GM18498 (cell line): ENCODE measurements at regions not wholly inside any gene's neighbourhood (a gene's known extent, or its start where the extent isn't known, plus 50 kb on each side); places are given as distances from the start of the nearest gene placed in this dataset.

Source experiments
- ATAC-seq: cut with Tn5 transposase; IDR thresholded peaks from one replicate; pipeline ENCODE4 v1.9.1; 2021; ENCODE audit warnings: mild to moderate bottlenecking, moderate library complexity; ENCODE audit not compliant: unreplicated experiment

DNA sequence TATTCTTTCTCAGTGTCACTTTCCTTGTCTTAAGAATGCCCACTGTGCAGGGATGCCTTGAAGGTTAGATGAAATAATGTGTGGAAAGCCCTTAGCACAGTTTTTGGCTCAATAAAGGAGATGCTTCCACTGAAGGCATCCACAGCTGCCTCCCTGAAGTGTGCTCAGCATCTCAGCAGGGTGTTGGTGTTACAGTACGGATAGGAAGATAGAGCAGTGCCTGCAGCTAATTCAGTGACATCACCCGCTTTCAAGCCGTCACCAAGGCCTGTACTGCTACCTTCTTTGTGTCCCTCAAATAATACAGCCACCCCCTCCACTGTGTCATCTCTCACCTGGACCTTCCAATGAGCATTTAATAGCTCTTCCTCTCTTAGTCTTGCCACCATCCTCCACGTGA, 59.0 kb downstream of the NDUFS5 start:
- ATAC-seq, result no peak

DNA sequence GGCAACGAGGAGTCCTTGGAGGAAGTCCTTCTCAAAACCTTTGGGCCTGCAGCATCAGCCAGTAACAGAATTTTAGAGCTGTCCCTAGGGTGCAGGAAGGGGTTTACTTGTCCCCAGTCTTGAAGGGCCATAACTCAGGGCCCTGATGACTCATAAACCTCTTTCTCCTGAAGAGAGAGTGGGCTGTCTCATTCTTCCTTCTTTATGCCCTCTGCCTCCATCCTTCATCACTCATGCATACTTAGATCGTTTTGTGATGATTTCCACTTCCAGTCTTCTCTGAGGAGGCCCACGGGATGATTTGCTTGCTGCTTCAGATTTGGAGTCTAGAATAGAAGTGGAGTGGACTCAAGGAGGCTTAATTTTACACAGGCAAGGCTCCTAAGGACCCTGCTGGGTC, 60.2 kb downstream of the NDUFS5 start:
- ATAC-seq, result no peak

DNA sequence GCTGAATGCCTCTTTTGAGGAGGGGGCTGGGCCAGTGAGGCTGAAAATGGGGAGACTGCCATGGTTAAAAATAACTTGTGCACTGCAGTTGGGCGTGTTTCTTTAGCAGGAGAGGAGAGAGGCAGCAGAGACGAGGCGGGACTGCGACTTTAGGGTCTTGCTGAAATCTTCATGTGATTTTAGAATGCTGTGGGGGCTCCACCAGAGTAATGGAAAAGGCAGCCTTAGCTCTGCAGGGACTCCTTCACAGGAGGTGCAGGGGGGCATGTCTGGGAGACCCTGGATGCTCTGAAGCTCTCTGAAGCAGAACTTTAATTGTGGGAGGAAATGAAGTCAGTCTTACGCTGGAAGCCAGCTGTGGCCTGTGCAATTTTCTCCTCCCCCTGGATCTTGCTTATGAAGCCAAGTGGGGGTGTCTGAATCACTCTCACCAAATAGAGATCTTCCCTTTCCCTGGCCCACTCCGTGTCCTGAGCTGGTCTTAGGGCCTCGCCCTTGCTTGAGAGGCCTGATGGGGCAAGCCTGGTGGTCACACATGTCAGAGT, 60.8 kb downstream of the NDUFS5 start:
- ATAC-seq, result no peak

DNA sequence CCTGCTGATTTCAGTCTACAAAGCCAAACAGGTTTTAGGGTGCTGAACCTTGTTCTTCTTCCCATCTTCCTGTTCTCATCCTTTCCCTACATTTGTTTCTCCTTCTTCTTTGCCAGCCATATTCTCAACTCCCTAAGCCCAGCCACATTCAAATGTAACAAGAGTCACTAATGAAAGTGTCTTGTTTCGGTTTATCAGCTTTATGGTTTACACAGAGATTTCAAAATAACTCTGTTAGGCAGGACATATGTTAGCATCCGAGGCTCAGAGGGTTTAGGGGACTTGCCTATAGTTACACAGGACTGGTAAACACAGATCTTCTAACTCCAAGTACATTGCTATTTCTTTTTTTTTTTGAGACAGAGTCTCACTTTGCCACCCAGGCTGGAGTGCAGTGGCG, 61.3 kb downstream of the NDUFS5 start:
- no peak for ATAC-seq

DNA sequence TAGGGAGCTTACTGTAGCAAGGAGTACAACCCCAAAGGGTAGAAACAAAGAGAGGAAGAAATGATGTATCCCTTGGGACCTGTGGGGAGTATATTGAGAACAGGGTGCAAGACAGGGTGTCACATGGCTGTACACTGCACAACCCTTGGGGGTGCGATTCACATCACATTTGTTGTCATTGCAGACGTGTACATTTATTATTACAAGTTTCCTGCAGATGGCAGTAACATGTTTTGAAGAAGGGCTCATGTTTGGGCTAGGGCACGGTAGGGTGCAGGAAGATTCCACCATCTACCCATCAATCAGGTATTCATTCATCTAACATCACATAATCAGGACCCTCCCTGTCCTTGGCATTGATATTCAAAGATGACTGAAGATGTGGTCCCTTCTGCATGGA, 62.5 kb downstream of the NDUFS5 start:
- no peak for ATAC-seq

DNA sequence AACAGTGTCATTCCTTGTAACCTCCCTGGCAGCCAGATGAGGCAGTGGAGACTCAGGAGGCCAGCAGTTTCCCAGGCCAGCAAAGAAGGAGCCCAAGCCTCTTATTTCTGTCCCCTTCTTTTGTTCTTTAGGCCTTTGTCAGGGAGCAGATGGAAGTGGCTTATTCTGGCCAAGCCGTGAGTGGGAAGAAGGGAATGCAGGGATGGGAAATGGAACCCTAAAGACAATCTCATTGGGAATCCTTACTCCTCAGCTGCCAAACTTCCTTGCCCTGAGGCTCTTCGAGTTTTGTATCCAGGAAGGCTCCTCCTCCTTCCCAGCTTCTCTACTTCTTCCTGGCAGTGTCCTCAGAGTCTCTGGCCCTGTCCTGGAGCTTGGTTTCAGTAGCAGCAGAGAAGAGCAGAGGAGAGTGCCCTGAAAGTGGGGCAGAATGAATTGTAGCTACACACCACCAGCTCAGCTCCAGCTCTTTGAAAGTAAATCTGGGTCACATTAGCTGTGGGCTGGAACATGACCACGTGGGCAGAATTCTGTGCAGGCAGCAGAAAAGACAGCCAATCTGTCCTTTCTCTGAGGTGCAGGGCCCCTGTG, 63.9 kb downstream of the NDUFS5 start:
- no peak for ATAC-seq

DNA sequence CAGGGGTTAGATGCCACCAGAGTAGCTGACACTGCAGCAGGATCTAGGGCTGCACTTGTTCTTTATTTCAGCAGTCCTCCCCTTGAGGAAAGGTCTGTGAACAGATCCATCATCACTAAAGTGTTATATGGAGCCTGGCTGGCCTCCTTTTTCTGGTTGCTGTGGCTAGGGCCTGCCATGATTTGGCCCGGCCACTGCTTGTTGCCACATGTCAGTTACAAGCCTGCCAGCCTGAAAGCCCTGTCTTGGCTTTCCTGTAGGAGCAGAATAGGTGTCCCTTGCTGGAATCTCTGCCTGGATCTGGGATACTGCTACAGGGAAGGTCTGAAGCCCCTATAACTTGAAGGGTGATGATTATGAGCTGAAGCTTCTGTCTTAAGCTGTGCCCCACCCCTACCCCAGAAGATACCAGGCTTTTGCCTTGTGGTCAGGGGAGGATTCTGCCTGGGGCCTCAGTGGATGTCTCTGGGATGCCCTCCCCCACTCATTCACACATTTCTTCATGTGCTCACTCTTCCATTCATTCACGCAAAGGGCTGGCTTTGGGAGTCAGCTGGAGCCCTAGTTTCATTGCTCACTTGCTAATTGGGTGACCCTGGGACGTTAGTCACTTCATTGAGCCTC, 64.7 kb downstream of the NDUFS5 start:
- ATAC-seq, result no peak

DNA sequence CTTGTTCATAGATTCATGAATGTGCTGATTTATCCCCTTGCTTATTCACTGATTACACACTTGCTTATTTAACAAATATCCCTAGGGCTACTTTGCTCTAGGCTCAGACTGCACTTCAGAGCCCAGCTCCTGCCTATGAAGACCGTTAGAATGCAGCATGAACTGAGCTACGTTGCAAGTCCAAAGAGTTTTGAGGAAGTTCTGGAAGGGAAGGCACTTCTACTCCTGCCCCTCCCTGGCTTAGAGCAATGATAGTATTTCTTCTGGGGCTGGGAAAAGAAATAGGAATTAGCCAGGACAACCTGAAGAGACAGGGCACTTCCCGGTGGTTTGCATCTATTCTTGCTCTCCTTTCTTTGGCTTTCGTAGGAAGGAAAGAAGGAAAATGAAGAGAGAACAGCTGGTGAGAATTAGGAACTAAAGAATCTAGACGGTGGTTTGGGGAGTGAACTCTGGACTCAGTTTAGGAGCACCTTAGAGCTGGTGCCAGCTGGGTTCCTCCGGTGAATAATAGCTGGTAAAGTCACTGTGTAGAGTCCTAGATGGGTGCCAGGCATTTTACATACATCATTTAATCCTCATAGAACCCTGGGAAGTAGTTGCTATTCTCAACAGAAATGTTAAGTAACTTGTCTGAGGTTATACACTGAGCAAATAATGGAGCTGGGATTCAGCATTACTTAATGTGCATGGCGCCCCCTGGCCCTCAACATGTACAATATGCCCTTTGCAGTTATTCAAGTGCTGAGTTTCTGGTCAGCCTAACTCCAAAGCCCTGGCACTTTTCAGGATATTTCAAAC, 65.9 kb downstream of the NDUFS5 start:
- no peak for ATAC-seq

DNA sequence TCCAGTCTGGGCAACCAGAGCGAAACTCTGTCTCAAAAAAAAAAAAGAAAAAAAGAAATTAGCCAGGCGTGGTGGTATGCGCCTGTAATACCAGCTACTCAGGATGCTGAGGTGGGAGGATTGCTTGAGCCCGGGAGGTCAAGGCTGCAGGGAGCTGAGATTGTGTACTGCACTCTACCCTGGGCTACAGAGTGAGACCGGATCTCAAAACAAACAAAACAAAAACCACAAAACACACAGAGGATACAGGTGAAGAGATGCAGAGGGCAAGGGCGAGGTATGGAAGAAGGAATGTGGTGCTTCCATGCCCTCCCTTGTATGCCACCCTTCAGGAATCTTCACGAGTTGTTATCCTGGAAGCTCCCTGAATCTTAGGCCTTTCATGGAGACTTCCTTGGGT, 68.5 kb downstream of the NDUFS5 start:
- ATAC-seq, result no peak

DNA sequence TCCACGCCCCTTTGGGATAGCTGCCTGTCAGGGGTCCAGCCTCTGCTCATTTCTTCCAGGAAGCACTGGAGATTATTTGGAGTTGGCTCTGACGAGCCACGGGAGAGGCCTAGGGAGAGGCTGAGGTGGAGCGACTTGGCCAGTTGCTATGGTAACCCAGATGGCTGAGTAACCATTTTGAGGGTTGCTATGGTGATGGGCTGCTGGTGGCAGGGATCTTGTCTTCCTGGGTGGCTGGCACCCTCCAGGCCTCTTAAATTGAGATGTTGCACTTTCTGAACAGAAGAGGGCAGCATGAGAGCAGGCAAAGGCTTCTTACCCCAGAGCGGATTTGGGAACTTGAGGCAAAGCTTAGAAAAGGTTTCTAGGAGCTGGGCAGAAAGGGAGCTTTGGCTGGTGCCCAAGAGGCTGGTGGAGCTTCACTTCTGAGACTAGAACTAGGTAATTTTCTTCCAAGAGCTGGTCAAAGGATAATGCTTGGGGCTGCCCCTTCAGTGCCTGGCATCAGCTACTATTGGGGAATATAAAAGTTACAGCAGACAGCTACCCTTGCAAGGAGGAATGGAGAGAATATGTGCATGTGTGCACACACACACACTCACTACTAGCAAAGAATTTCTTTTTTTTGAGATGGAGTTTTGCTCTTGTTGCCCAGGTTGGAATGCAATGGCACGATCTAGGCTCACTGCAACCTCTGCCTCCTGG, 72.5 kb downstream of the NDUFS5 start:
- peak; percentile 43 for ATAC-seq

DNA sequence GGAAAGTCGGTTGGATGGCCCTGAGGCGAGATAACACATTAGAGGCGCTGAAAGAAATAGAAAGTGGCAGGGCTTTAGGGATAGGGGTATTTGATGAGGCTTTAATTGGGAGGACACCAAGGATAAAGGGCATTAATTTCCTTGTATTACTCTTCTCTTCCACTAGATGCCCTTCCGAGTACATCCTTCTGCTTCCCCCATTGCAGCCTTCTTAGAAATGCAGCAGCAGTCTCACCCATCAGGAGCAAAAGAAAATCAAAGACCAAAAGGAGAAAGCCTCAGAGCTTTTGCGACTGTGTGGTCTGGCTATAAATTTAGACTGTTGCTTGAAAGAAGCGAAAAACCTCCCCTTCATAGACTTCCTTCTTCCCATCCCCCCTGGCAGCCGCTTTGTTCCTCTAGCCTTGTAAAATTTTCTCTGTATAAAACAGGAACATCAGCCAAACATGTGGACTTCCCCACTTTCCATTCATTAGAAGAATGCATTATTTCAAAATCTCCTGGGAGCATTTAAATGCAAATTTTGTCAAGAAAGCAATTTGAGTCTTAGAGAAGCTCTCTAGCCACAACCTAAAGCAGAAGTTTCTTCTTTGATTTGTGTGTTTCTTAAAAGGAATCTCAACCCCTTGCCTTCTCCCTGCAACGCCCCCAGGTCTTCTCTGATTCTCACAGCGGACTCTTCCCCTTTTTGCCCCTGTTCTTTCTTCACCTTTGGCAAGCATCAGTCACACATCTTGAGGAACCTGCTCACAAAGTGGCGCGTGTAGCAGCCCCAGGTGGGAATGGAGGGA, 76.6 kb downstream of the NDUFS5 start:
- ATAC-seq, result no peak

DNA sequence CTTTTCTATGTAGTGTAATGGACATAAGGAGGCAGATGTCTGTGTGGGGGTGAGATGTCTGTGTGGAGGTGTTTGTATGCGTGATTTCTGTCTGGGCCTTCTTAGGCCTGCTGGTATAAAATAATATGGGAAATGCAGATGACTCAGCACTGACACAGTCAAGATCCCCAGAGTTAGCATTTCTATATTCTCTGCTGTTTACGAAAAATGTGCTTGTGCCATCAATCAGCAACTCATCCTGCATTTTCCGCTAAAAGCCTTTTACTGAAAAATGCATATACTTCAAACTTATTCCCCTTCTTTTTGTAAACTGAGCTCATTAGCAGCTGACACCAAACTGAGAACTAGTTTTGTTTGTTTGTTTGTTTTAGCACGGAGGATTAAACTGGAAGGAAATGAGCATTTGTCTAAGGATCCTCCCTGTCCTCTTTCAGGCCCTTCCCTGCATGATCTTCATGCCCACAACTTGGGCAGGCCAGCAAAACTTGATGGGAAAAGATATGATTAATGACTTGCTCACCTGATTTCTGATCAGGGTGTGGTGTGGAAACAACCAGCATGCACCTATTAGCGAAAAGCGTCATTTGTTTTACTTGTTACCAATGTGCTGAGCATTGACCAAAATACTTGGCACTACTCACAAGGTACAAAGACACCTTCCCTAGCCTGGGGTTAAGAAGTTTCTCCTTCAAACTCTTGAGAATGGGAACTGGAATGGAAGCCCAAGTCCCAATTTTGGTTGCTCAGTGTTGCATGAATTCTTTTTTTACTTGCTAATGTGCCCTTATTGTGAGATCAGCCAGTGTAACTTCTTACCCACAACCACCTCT, 77.4 kb downstream of the NDUFS5 start:
- ATAC-seq, result no peak

DNA sequence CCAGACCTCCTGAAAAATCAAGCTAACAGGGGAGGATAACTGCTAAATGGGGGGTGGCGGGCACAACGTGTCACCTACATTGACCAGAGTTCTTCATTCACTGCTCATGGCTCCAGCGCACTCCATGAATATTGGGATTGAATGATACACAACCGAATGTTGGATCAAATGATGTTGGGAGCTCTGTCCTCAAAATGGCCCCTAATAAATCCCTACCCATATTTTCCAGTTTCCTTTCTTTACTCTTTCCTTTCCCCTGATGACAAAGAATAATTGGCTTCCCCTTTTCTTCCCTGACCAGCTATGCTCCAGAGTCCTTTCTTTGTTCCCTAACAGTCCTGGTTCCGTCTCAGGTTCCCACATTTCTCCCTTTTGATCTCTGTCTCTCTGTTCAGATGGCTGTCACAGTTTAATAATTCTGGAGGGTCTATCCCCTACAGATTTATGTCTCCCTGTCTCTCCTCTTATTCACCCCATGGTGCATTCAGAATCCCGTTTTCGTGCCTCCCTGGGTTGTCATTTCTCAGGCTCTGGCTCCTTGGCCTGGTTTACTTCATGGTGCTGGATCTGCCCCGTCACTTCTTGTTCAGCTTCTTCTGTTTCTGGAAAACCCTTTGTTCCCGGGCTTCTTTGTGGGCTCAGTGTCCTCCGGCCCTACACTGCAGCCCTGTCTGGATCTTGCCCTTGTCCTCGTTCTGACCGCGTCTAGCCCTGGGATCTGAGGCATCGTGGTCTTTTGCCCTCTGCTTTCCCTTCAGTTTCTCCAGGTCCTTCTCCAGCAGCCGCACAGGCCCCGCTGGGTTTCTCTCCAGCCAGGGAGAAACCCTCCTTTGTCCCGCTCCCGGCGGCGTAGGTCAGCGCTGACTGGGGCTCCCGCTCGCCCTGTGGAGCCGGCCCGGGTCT, 78.3 kb downstream of the NDUFS5 start:
- no peak for ATAC-seq

DNA sequence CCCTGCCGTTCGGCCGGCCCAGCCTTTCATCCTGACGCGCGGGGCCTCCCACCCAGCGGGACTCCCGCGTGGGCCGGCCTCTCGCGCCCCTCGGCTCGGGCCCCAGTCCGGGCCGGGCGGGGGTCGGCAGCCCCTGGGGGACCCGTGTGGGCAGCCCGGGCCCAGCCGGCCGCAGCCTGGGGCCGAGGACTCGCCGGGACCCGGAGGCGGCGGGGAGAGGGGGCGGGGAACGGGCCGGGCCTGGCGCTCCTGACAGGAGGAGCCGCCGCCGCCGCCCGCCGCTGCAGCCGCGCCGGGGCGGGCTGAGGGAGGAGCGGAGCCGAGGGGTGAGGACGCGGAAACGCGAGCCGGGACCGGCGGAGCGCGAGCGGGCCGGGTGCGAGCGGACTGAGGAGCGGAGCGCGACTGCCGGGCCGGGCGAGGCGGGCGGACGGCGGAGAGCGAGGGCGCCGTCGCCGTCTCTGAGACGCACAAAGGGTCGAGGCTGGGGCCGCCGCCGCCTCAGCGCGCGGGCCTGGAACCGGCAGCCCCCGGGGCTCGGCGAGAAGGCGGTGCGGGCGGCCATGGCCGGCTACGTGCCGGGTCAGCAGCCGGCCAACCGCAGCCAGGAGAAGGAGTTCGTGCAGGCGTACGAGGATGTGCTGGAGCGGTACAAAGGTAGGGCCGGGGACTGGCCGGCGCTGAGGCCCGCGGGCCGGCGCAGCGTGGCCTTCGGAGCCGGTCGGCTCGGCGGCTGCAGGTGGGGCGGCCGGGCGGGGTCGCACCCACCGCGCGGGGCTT, 79.1 kb downstream of the NDUFS5 start:
- peak; percentile 57 for ATAC-seq

DNA sequence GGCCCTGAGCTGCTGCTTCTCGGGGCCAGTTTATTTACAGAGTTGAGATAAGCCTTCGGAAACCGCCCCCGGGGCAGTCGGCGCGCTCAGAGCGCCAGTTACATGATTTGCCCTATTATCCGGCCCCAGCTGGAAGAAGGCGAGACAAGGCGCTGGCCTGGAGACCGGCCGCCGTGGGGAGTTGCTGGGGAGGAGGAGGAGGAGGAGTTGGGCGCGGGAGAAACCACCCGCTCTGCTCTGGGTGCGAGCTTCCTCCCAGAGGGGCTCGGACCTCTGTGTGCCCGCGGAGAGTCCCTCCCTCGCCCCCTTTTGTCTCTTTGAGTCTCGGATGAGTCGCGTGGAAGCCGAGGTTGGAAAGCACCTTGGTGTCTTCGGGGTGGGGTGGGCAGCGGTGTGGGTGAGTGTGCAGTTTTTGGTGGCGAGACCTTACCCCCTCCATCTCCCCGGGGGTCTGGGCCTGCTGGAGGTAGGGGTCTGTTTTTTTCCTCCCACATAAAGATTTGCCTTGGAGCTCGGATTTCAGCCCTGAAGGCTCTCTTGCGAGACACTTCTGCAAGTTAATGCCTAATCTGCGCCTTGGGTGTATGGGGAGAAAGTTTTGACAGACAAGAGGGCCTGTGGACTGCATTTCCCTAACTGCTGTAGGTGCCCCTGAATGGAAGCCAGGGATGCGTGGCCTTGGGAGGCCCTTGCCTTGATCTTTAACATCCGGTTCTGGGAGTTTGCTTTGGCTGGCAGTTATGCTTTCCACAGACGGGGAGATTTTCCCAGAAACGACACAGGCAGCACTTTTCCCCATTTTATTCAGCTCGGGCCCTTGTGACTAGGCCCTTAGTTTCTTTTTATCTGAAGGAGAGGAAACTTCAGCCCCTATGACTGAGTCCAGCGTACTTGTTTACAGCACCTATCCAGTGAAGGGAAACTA, 80.0 kb downstream of the NDUFS5 start:
- peak; percentile 32 for ATAC-seq

DNA sequence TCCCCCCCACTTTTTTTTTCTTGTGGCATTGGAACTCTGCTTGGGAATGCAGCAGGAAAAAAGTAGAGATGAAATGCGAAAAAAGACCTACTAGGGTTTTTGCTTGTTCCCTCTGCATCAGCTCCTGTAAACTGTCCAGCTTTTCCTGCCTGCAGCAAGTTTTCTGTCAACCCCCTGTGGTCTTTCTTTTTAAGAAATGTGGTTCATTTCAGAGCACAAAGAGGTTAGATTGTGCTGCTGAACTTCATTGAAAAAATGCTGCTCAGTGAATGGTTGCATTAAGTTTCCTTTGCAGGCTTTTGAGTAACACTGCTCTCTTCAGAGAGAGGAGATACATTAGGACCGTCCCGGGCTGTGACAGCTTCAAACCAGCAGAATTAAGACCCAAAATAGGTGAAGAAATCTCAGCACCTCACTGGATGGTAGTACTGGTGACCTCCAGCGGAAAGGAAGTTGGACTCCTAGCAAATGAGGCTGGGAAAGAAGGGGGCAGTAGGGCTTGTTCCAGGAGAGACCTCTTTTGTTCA, 80.7 kb downstream of the NDUFS5 start:
- ATAC-seq, result no peak
